ENCODE measurements at regions not wholly inside any gene's neighbourhood (a gene's known extent, or its start where the extent isn't known, plus 50 kb on each side); places are given as distances from the start of the nearest gene placed in this dataset.

DNA sequence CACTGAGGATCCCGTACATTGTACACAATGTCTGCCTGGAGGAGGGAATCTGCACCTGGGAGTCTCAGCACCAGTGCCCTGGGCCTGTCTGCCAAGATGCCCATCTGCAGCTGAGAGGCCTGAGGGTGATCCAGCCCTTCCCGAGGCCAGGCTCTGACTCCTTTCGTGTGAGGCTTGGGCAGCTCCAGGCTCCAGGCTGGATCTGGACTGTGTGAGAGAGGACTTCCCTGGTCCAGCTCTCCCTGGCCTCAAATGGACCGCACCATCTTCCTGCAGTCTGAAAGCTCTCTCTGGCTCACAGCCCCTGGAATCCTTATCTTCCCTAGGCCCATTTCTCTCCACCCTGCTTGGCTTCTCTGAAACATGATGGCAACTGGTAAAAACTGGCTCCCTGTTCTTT, 324.6 kb downstream of the DYSF start:
- TF ChIP-seq GATA3 (IDR thresholded peaks at IDR 0.05; ENCODE audit: low read depth, low read length) (no peak), GATA2 (IDR thresholded peaks at IDR 0.05; ENCODE audit: low read depth, low read length) (no peak)

DNA sequence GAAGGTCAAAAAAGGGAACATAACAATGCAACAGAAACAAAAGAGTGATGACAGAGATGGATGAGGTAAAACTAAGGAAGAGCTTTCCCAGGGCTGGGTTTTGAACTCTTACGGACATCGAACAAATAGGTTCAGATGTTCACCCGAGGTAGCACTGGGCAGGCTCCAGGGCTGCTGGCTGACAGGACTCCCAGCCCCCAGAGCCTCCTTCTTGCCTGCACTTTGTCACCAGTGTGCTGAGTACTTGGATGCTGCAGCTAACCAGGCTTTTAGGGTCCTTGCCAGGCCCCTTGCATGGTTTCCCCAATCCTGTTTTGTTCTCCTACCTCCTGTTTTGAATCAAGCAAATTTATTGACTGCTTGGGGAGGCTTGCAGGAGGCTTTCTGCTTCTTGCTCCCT, 322.9 kb downstream of the DYSF start:
- TF ChIP-seq GATA2 (IDR thresholded peaks at IDR 0.05; ENCODE audit: low read depth, low read length) (no peak), GATA3 (IDR thresholded peaks at IDR 0.05; ENCODE audit: low read depth, low read length) (no peak)

DNA sequence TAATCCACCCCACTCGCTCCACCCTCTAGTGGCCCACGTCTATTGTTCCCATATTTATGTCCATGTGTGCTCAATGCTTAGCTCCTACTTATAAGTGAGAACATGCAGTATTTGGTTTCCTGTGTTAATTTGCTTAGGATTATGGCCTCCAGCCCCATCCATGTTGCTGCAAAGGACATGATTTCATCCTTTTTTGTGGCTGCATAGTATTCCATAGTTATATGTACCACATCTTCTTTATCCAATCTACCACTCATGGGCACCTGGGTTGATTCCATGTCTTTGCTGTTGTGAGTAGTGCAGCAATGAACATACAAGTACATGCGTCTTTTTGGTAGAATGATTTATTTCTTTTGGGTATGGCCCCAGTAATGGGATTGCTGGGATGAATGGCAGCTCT, 319.9 kb downstream of the DYSF start:
- TF ChIP-seq GATA2 (IDR thresholded peaks at IDR 0.05; ENCODE audit: low read depth, low read length), result no peak
- no peak for TF ChIP-seq GATA3 (IDR thresholded peaks at IDR 0.05; ENCODE audit: low read depth, low read length)

DNA sequence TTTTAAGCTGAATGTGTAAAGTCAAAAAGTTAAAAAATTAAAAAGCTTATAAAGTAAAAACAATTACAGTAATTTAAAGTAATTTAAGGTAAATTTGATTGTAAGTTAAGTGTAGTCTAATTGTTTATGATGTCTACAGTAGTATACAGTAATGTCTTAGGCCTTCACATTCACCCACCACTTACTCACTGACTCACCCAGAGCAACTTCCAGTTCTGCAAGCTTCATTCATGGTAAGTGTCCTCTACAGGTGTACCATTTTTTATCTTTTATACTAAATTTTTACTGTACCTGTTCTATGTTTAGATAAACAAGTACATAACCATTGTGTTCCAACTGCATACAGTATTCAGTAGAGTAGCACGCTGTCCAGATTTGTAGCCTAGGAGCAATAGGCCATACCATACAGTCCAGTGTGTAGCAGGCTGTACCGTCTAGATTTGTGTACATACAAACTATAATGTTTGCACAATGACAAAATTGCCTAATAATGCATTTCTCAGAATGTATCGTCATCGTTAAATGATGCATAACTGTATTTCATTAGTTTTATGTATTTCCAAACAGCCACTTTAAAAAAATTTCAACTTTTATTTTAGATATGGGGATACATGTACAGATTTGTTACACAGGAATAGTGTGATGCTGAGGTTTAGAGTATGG, 319.3 kb downstream of the DYSF start:
- TF ChIP-seq GATA2 (IDR thresholded peaks at IDR 0.05; ENCODE audit: low read depth, low read length) (no peak), GATA3 (IDR thresholded peaks at IDR 0.05; ENCODE audit: low read depth, low read length) (no peak)

DNA sequence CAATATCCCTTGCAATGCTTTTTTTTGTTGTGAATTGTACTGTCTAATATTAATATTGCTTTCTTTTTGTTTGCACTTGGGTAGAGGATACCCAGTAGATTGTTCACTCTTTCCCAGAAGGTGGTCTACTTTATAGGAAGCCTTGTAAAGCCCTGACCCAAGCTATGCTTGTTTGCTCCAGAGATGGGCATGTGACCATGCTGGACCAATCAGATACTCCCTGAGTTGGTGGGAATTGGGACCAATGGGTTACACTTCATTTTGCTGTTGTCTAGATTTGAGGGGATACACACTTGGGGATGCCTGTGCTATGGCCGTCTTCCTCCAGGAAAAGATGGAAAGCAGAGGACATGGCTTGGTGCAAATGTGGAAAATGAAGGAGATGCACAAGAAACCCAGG, 314.3 kb downstream of the DYSF start:
- no peak for TF ChIP-seq GATA3 (IDR thresholded peaks at IDR 0.05; ENCODE audit: low read depth, low read length)
- no peak for TF ChIP-seq GATA2 (IDR thresholded peaks at IDR 0.05; ENCODE audit: low read depth, low read length)

DNA sequence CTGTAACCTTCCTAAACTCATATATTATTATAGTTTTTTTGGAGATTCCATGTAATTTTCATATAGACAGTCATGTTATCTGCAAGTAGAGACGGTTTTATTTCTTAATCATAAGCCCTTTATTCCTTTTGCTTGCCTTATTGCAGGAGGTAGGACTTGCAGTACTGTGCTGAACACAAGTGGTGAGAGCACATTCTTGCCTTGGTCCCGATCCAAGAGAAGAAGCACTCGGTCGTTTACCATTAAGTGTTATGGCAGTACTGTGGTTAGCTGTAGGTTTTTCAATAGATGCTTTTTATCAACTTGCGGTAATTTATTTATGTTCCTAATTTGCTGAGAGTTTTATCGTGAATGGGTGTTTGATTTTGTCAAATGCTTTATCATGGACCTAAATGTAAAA, 305.7 kb downstream of the DYSF start:
- no peak for TF ChIP-seq GATA2 (IDR thresholded peaks at IDR 0.05; ENCODE audit: low read depth, low read length)
- TF ChIP-seq GATA3 (IDR thresholded peaks at IDR 0.05; ENCODE audit: low read depth, low read length), result no peak

DNA sequence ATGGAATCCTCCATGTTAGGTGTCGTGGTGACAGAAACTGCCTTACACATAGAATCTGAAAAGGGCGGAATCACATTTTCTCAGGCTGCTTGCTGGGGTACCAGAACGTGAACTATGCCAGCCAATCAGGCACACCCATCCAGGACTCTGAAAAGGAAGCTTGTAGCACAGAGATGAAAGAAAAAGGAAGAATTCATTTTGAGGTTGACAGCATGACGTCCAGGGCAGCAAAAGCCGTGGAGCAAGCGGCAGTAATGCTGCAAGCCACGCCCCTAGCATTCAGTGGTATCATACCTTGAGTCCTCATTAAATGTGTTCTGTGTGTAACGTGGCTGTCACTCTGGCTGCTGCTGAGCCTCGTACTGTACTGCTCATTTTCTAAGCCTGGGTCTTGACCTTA, 304.0 kb downstream of the DYSF start:
- no peak for TF ChIP-seq GATA2 (IDR thresholded peaks at IDR 0.05; ENCODE audit: low read depth, low read length)
- TF ChIP-seq GATA3 (IDR thresholded peaks at IDR 0.05; ENCODE audit: low read depth, low read length), result no peak

DNA sequence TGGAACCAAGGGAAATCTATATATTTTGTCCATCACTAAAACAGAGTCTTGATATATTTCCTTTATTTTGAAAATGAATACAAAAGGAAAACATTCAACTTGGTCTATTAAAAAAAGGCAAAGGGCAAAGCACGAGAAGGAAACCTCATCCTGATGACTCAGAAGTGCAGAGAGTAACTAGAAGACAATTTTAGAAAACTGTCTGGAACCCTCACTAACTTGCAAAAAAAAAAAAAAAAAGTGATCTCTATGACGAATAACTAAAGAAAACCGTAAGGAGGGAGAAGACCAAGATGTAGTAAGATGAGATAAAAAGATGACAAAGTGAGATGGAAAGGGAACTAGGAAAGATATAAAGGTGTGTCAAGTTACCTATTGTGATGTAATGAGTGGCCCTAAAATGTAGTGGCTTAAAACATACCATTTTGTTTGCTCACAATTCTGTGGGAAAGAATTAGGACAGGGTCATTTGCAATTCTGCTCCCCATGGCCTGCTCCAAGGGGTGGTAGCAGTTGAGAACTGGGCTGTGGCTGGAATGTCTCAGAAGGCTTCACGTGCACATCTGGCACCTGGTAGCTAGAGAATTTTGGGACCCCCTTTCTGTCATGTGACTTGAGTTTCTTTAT, 303.0 kb downstream of the DYSF start:
- TF ChIP-seq GATA2 (IDR thresholded peaks at IDR 0.05; ENCODE audit: low read depth, low read length) (no peak), GATA3 (IDR thresholded peaks at IDR 0.05; ENCODE audit: low read depth, low read length) (no peak)

DNA sequence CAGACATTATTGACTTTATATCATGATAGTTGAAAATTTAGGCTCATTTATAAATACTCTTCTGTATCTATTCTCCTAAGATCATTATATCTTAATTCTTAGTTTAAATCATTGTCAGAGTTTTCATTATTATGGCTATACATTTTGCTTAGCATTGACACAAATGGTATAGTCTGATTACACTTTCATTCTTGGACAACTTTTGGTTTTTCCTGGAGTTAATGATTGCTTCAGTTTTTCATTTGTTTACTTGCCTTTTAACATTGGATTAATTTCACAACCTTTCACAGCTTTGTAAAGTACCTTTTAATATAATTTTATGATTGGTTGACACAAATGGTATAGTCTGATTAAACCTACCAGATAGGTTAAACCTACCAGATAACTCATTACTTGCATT, 298.2 kb downstream of the DYSF start:
- TF ChIP-seq GATA2 (IDR thresholded peaks at IDR 0.05; ENCODE audit: low read depth, low read length), result no peak
- no peak for TF ChIP-seq GATA3 (IDR thresholded peaks at IDR 0.05; ENCODE audit: low read depth, low read length)

DNA sequence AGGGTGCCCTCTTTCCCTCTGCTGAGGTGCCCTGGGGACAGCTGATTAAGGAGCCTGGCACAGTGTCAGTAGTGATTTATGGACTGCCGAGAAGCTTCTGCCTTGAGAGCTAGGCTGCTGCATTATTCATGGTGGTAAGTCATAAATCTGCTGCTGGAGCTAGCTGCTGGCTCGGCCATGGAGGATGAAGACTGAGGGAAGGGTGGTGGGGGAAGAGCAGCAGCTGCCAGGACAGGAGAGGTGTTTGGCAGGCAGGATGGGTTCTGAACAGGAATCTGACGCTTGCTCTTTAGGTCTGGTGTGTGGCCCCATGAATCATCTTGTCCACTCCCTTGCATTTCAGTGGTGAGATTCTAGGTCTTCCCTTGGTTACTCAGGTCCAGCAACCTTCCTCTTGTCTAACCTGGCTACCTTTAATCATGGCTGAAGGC, 296.3 kb downstream of the DYSF start:
- TF ChIP-seq GATA3 (IDR thresholded peaks at IDR 0.05; ENCODE audit: low read depth, low read length) (no peak), GATA2 (IDR thresholded peaks at IDR 0.05; ENCODE audit: low read depth, low read length) (no peak)

DNA sequence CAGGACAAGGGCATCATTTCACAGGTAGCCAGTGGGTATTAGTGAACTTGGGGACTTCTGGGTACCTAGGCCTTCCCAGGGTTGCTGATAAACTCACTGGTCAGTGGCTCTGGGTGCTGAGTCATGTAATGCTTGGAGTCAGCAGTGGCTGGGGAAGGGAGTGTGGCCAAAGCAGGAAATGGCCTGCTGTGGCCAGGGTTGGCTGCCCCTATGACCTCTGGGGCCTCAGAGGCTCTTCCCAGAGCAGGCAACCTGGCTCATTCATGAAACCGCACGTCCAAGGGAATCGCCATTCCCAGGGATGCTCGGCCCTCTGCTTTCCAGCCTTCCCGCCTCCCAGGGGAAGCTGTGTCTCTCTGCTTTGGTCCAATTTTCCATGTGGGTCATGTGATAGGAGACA, 294.9 kb downstream of the DYSF start:
- TF ChIP-seq GATA2 (IDR thresholded peaks at IDR 0.05; ENCODE audit: low read depth, low read length) (no peak), GATA3 (IDR thresholded peaks at IDR 0.05; ENCODE audit: low read depth, low read length) (no peak)

DNA sequence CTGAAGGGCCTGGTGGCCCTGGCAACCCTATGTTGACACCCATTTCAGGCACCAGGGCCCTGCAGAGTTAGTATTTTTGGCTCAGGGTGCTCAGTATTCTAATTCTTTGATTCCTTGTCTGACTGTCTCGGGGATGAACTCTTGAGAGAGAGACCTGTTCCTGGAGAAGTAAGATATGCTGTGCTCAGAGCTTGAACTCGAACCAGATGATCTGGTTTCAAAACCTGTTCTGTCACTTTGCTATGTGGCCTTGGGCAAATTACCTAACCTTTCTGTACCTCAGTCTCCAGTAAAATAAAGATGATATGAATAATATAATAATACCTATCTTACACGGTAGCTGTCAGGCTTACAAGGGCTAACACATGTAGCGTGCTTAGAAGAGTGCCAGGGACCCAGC, 294.2 kb downstream of the DYSF start:
- TF ChIP-seq GATA3 (IDR thresholded peaks at IDR 0.05; ENCODE audit: low read depth, low read length) (no peak), GATA2 (IDR thresholded peaks at IDR 0.05; ENCODE audit: low read depth, low read length) (no peak)

DNA sequence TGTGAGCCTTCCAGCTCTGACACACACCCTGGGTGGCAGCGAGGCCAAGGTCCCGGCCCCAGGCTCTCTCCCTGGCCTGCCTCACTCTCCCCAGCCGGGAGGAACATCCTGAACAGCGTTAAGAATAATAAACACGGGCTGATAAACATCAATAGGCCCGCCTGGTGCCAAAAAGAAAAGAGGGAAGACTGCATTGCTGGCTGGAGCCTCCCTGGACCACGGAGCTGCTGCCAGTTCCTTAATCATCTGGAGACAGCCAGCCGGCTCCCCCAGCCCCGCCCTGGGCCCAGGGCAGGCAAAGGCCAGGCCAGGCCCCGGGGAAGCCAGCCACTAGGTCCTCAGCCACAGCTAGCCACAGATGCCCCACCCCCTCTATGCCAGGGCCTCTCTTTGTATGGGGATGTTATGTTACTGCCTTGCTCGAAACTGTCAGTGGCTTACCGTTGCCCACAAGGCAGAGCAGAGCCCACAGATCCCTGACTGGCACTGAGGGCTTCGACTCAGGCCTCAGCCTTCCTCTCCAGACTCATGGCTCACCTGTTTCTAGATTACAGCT, 293.7 kb downstream of the DYSF start:
- TF ChIP-seq GATA3 (IDR thresholded peaks at IDR 0.05; ENCODE audit: low read depth, low read length) (no peak), GATA2 (IDR thresholded peaks at IDR 0.05; ENCODE audit: low read depth, low read length) (no peak)

DNA sequence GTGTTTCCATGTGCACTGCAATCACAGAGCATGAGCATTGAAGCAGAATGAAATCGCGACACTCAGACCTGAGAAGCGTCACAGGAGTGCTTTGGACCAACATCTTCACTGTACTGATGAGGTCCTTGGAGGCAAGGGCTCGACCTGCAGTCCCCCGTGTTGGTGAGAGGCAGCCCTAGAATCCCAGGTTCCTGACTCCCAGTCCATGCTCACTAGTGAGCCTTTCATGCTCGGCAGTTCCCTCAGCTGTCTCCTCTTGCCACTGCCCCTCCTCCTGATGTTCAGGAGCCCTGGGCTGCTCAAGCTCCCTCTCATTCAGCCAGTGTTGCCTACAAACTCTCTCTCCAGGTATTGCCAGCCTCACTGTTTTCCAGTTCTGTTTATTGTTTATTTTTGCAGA, 291.4 kb downstream of the DYSF start:
- no peak for TF ChIP-seq GATA3 (IDR thresholded peaks at IDR 0.05; ENCODE audit: low read depth, low read length)
- no peak for TF ChIP-seq GATA2 (IDR thresholded peaks at IDR 0.05; ENCODE audit: low read depth, low read length)

DNA sequence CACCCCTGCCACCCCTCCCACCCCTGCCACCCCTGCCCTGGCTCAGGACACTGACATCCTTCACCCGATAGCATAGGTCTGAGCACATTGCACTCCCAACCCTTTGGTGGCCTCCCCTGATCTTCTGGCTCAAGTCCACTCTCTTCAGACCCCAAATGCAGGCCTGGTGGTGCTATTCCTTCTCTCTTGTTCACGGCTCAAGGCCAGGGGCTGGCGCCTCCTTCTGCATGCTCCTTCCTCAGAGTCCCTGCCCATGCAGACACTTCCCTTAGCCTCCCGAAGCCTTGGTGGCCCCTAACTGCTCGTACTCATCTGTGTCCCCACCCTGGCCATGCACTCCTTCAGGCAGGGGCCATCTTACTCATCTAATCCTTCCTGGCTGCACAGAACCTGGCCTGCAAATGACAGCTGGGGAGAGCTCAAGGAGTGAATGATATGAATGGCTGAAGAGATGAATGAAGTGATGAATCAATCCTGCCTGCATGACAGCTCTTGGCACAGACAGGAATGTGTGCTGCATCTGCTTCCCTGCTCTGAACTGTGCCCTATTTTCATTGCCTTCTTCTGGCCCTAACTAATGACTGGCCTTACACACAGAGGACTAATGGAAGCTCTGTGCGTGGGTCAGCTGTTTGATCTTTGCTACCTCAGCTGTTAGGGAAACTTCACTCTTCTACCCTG, 290.8 kb downstream of the DYSF start:
- TF ChIP-seq GATA3 (IDR thresholded peaks at IDR 0.05; ENCODE audit: low read depth, low read length) (no peak), GATA2 (IDR thresholded peaks at IDR 0.05; ENCODE audit: low read depth, low read length) (no peak)
